KMS-11 (cell line): ENCODE measurements at regions not wholly inside any gene's neighbourhood (a gene's known extent, or its start where the extent isn't known, plus 50 kb on each side); places are given as distances from the start of the nearest gene placed in this dataset.

Source experiments
- H2AFZ ChIP-seq: fragments of 200-600 bp; sonication (generic); 2 replicates; pipeline ENCODE4 v1.6.1; 2016; ENCODE audit warnings: antibody characterized with exemption, mixed run types, low read depth
- H3K27ac ChIP-seq: fragments of 200-600 bp; sonication (generic); 2 replicates; pipeline ENCODE4 v1.6.1; 2016; ENCODE audit warnings: mild to moderate bottlenecking, mixed run types
- H3K27me3 ChIP-seq: fragments of 200-600 bp; sonication (generic); 2 replicates; pipeline ENCODE4 v1.6.1; 2017; ENCODE audit warnings: mild to moderate bottlenecking, low read depth, mixed run types, moderate library complexity; ENCODE audit not compliant: insufficient read depth
- H3K36me3 ChIP-seq: fragments of 200-600 bp; sonication (generic); 2 replicates; pipeline ENCODE4 v1.6.1; 2017; ENCODE audit warnings: mild to moderate bottlenecking, mixed run types; ENCODE audit not compliant: insufficient read depth
- H3K4me1 ChIP-seq: fragments of 200-600 bp; sonication (generic); 2 replicates; pipeline ENCODE4 v1.6.1; 2016; ENCODE audit warnings: mild to moderate bottlenecking, low read depth, mixed run types; ENCODE audit not compliant: poor library complexity, severe bottlenecking
- H3K4me2 ChIP-seq: fragments of 200-600 bp; sonication (generic); 2 replicates; pipeline ENCODE4 v1.7.0; 2016; ENCODE audit warnings: mild to moderate bottlenecking, mixed run types
- H3K4me3 ChIP-seq: fragments of 200-600 bp; sonication (generic); IDR thresholded peaks from 2 replicates; pipeline ENCODE4 v1.6.1; 2017; ENCODE audit warnings: low read depth, low read length, mixed read lengths; ENCODE audit not compliant: insufficient read depth
- H3K79me2 ChIP-seq: fragments of 200-600 bp; sonication (generic); 2 replicates; pipeline ENCODE4 v1.6.1; 2016; ENCODE audit warnings: low read depth, mixed run types; ENCODE audit not compliant: insufficient read depth
- H3K9ac ChIP-seq: fragments of 200-600 bp; sonication (generic); 2 replicates; pipeline ENCODE4 v1.6.1; 2016; ENCODE audit warnings: mild to moderate bottlenecking, mixed run types
- H4K20me1 ChIP-seq: fragments of 200-600 bp; sonication (generic); 2 replicates; pipeline ENCODE4 v1.6.1; 2016; ENCODE audit warnings: mild to moderate bottlenecking, mixed run types; ENCODE audit not compliant: insufficient read depth
- TF ChIP-seq, protein P1 (sequence below): fragments of 200-600 bp; sonication (generic); conservative IDR thresholded peaks from 2 replicates; pipeline ENCODE4 v1.6.1; 2017; ENCODE audit warnings: low read depth, mild to moderate bottlenecking, antibody characterized with exemption, low read length, moderate library complexity, mixed read lengths

DNA sequence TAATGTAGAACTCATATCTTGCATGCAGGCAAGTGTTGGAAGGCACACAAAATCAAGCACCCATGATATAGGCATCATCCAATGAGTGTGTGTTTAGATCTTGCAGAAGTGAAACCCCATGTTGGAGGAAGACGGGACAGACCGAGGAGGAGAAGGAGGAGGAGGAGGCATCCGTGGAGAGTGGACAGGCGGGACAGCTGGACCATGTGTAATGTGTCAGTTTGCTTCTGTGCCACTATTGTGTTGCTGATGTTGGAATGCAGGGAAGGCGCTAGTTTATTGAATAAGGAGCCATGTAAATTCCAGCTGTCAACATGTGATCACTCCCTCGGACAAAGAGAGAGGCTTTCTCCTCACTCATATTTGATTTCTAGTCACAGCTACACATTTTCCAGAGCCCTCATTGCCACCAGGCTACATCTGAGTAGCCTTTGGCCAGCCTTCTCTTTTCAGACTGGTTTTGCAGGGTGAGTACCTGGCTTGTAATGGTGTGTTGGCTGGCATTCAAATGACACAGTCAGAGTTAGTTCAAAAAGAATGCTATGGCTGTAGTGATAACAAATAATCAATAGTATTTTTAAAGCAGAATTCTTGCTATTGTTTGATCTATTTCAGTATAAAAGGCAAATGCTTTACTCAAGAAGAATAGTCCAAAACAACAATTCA lies 1037.6 kb upstream of the NR2F2 start:
- no peaks in the 10 kb centered on the region for H4K20me1 ChIP-seq
- no peaks in the 10 kb centered on the region for H3K27me3 ChIP-seq
- no peaks in the 10 kb centered on the region for H3K79me2 ChIP-seq
- no peaks in the 10 kb centered on the region for H3K36me3 ChIP-seq
- H3K4me3 ChIP-seq: no peak overlapping the region
- TF ChIP-seq, protein P1, sequence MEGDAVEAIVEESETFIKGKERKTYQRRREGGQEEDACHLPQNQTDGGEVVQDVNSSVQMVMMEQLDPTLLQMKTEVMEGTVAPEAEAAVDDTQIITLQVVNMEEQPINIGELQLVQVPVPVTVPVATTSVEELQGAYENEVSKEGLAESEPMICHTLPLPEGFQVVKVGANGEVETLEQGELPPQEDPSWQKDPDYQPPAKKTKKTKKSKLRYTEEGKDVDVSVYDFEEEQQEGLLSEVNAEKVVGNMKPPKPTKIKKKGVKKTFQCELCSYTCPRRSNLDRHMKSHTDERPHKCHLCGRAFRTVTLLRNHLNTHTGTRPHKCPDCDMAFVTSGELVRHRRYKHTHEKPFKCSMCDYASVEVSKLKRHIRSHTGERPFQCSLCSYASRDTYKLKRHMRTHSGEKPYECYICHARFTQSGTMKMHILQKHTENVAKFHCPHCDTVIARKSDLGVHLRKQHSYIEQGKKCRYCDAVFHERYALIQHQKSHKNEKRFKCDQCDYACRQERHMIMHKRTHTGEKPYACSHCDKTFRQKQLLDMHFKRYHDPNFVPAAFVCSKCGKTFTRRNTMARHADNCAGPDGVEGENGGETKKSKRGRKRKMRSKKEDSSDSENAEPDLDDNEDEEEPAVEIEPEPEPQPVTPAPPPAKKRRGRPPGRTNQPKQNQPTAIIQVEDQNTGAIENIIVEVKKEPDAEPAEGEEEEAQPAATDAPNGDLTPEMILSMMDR: no peak
- H3K4me2 ChIP-seq: no peak overlapping the region
- H3K27ac ChIP-seq: no peak overlapping the region
- peaks cover 41% of the 10 kb centered on the region for H3K4me1 ChIP-seq
- no peak overlapping the region for H2AFZ ChIP-seq
- no peak overlapping the region for H3K9ac ChIP-seq

DNA sequence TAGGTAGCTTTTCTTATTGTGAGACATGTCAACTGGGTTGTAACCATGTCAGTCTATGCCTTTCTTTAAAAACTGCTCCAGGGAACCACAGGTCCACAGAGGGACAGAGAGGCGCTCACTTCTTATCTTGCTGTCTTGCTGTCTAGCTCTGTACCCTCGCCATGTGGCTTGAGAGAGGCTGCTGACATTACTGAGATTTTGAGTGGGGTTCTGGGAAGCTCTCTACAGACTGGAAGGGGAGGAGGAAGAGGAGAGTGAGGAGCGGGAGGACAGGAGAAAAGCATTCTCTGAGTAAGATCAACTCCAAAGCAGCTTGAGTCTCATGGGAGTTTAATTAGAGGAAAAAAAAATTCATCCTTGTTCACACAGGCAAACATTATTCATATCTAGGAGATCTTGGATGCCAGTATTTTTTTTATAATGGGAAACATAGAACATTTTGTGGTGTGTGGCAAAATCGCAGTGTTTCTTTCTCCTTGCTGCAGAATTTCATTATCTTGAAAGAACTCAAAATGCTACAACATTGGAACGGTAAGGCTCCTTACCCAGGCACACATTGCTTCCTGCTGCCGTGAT lies 1037.0 kb upstream of the NR2F2 start:
- Histone ChIP-seq H3K4me2 (no peak overlapping the region), H3K4me1 (peaks cover 39% of the 10 kb centered on the region), H3K4me3 (no peak overlapping the region), H3K27me3 (no peaks in the 10 kb centered on the region), H3K27ac (no peak overlapping the region), H3K36me3 (no peaks in the 10 kb centered on the region), H3K9ac (no peak overlapping the region), H2AFZ (no peak overlapping the region), H4K20me1 (no peaks in the 10 kb centered on the region), H3K79me2 (no peaks in the 10 kb centered on the region)
- TF ChIP-seq, protein P1: no peak

- no peaks in the 10 kb centered on the region for H3K79me2 ChIP-seq
- H3K4me3 ChIP-seq: no peak overlapping the region
- no peak overlapping the region for H3K4me2 ChIP-seq
- no peaks in the 10 kb centered on the region for H4K20me1 ChIP-seq
- no peaks in the 10 kb centered on the region for H3K36me3 ChIP-seq
- H3K9ac ChIP-seq: no peak overlapping the region
- no peak overlapping the region for H3K27ac ChIP-seq
- H3K27me3 ChIP-seq: no peaks in the 10 kb centered on the region
- peaks cover 31% of the 10 kb centered on the region for H3K4me1 ChIP-seq
- TF ChIP-seq, protein P1: no peak
- H2AFZ ChIP-seq: no peak overlapping the region
Observed at GRCh38 chr15:95295363-95295762, 1035.1 kb upstream of the NR2F2 start.

- no peaks in the 10 kb centered on the region for H4K20me1 ChIP-seq
- no peak overlapping the region for H3K4me2 ChIP-seq
- H3K79me2 ChIP-seq: no peaks in the 10 kb centered on the region
- no peak overlapping the region for H3K4me3 ChIP-seq
- no peak overlapping the region for H2AFZ ChIP-seq
- H3K27me3 ChIP-seq: no peaks in the 10 kb centered on the region
- peaks cover 24% of the 10 kb centered on the region for H3K4me1 ChIP-seq
- TF ChIP-seq, protein P1: no peak
- no peak overlapping the region for H3K27ac ChIP-seq
- H3K36me3 ChIP-seq: no peaks in the 10 kb centered on the region
- no peak overlapping the region for H3K9ac ChIP-seq
Observed at GRCh38 chr15:95295896-95296625, 1034.4 kb upstream of the NR2F2 start.
